ENCODE measurements at regions not wholly inside any gene's neighbourhood (a gene's known extent, or its start where the extent isn't known, plus 50 kb on each side); places are given as distances from the start of the nearest gene placed in this dataset.

- no peaks in the 10 kb centered on the region for H3K23me2 ChIP-seq (ENCODE audit: insufficient read length, low read depth, low read length, poor library complexity, severe bottlenecking)
- TF ChIP-seq CTCF (conservative IDR thresholded peaks at IDR 0.05), result no peak
These were observed 61.9 kb upstream of the SLC25A43 start for GRCh38 chrX:119337201-119337600.

More at GRCh38 chrX:119337201-119337600, 61.9 kb upstream of the SLC25A43 start:
- no peaks in the 10 kb centered on the region; the same call in 1 of the 2 replicates for H3K27me3 Mint-ChIP-seq (ENCODE audit: low read depth)
- Histone ChIP-seq H3K79me1 (ENCODE audit: insufficient read depth, low read depth, low read length, poor library complexity, severe bottlenecking) (no peaks in the 10 kb centered on the region), H3K18ac (ENCODE audit: insufficient read length, low read depth, low read length) (no peak overlapping the region), H3K27me3 (ENCODE audit: insufficient read depth, low read length) (no peaks in the 10 kb centered on the region), H3K4me1 (ENCODE audit: insufficient read depth, low read length) (no peaks in the 10 kb centered on the region), H3K4me2 (ENCODE audit: insufficient read depth, insufficient read length, low read length) (no peak overlapping the region), H3K9ac (ENCODE audit: extremely low read depth, insufficient read length, low read length) (no peak overlapping the region), H2AK5ac (ENCODE audit: insufficient read length, low read length) (no peak overlapping the region), H2BK12ac (ENCODE audit: insufficient read length, low read depth, low read length) (no peak overlapping the region), H3K9me3 (ENCODE audit: control insufficient read depth, low read depth, low read length) (peaks cover 40% of the 10 kb centered on the region), H2BK120ac (ENCODE audit: low read depth, low read length, poor library complexity, severe bottlenecking) (no peak overlapping the region), H4K5ac (ENCODE audit: insufficient read length, low read depth, low read length) (no peak overlapping the region), H3T11ph (ENCODE audit: low read length) (no peak overlapping the region), H2AFZ (ENCODE audit: low read length) (no peak overlapping the region), H4K20me1 (ENCODE audit: control insufficient read depth, insufficient read depth, insufficient read length) (no peaks in the 10 kb centered on the region), H3K79me2 (ENCODE audit: insufficient read depth, low read length) (no peaks in the 10 kb centered on the region), H3K23ac (ENCODE audit: insufficient read length, low read depth, low read length) (no peak overlapping the region), H3K27ac (ENCODE audit: insufficient read length, low read depth, low read length) (no peak overlapping the region), H3K56ac (ENCODE audit: insufficient read length, low read depth, low read length) (no peak overlapping the region), H4K8ac (replicated peaks; ENCODE audit: insufficient read length, low read depth, low read length) (no peak overlapping the region), H4K91ac (ENCODE audit: insufficient read length, low read depth, low read length) (no peak overlapping the region), H3K14ac (ENCODE audit: insufficient read depth, low read length) (no peak overlapping the region), H2BK15ac (ENCODE audit: low read depth, low read length) (no peak overlapping the region), H2BK5ac (ENCODE audit: insufficient read length, low read length) (no peak overlapping the region), H3K4ac (ENCODE audit: low read depth, low read length) (no peak overlapping the region), H2BK20ac (ENCODE audit: low read depth, low read length, poor library complexity, severe bottlenecking) (no peak overlapping the region)
- DNase-seq, result no peak
- H3K9me3 Mint-ChIP-seq, result peaks cover 66 to 69% of the 10 kb centered on the region in 2 experiments
- H3K4me1 Mint-ChIP-seq, result no peaks in the 10 kb centered on the region
- WGBS (ENCODE audit: extremely low coverage, insufficient read length, low lambda C conversion rate), result no CpG with 5 or more reads among the region's 4 CpGs
- no peak overlapping the region for H3K27ac Mint-ChIP-seq
- H3K4me3 Mint-ChIP-seq, result no peak overlapping the region
- H3K36me3 Mint-ChIP-seq (ENCODE audit: insufficient read depth in 1 of 3, low read depth in 3 of 3), result peaks cover 0 to 6% (median 4%) of the 10 kb centered on the region in 3 experiments; a peak in 1 of 7 replicates

Data from H9 (cell line).